Esophagus muscularis mucosa (tissue), 4 donors: ENCODE measurements at regions not wholly inside any gene's neighbourhood (a gene's known extent, or its start where the extent isn't known, plus 50 kb on each side); places are given as distances from the start of the nearest gene placed in this dataset.

ENCODE experiments used
- DNase-seq: peaks from one replicate; pipeline ENCODE4 v3.0.0-alpha.2; 2017; ENCODE audit errors: extremely low spot score
- H3K27ac ChIP-seq, 4 donors: fragments of 200-600 bp; sonication (generic); replicated peaks in 1 of 4; 1 replicate in 3 of 4; 2 replicates in 1 of 4; pipeline ENCODE4 v1.5.1; 2016 to 2019; ENCODE audit warnings: mild to moderate bottlenecking in 1 of 4
- H3K27me3 ChIP-seq, 4 donors: fragments of 200-600 bp; sonication (generic); one replicate each; pipeline versions ENCODE4 v1.5.1 to v1.6.0; 2016 to 2019
- H3K36me3 ChIP-seq, 4 donors: fragments of 200-600 bp; sonication (generic); one replicate each; pipeline ENCODE4 v1.5.1; 2016 to 2019
- H3K4me1 ChIP-seq, 4 donors: fragments of 200-600 bp; sonication (generic); one replicate each; pipeline ENCODE4 v1.5.1; 2016 to 2019
- H3K4me3 ChIP-seq, 4 donors: fragments of 200-600 bp; sonication (generic); 1 replicate in 2 of 4; 2 replicates in 2 of 4; pipeline ENCODE4 v1.5.1; 2016 to 2019; ENCODE audit warnings: mild to moderate bottlenecking in 4 of 4, moderate library complexity in 1 of 4
- H3K9me3 ChIP-seq, 4 donors: fragments of 200-600 bp; sonication (generic); 1 replicate in 3 of 4; 2 replicates in 1 of 4; pipeline ENCODE4 v1.5.1; 2016 to 2019
- CTCF ChIP-seq, 3 experiments: fragments of 200-600 bp in 2 of 3; fragments of 450-650 bp in 1 of 3; sonication (generic) in 2 of 3; IDR thresholded peaks; one replicate each; pipeline ENCODE4 v1.5.1; 2017 to 2019; ENCODE audit warnings: antibody characterized with exemption in 3 of 3, mild to moderate bottlenecking in 2 of 3, moderate library complexity in 1 of 3
- EP300 ChIP-seq: sonication (generic); formaldehyde crosslinking; IDR thresholded peaks from one replicate; pipeline ENCODE4 v1.6.1; 2017; ENCODE audit warnings: antibody characterized with exemption
- POLR2A ChIP-seq: fragments of 450-650 bp; IDR thresholded peaks from one replicate; pipeline ENCODE4 v1.6.1; 2017; ENCODE audit warnings: antibody characterized with exemption, moderate library complexity, mild to moderate bottlenecking, low read depth
- POLR2AphosphoS5 ChIP-seq, 2 donors: sonication (generic); formaldehyde crosslinking; IDR thresholded peaks; one replicate each; pipeline ENCODE4 v1.6.1; 2017; ENCODE audit warnings: antibody characterized with exemption in 2 of 2
- WGBS: methylation state at CpG from one replicate; pipeline ENCODE4 v1.1.5; 2018; 5-methylcytosine and 5-hydroxymethylcytosine counted together
- intact Hi-C: fragments of 100-400 bp; cut with DNase I; formaldehyde crosslinking; loops from one replicate; pipeline ENCODE4 v1.15.1; 2023

- Histone ChIP-seq H3K27me3 (no peaks in the 10 kb centered on the region), H3K9me3 (peaks cover 0 to 5% (median 0%) of the 10 kb centered on the region in 4 donors), H3K27ac (no peak overlapping the region), H3K4me3 (no peak overlapping the region), H3K36me3 (no peaks in the 10 kb centered on the region), H3K4me1 (no peaks in the 10 kb centered on the region)
- no peak for TF ChIP-seq POLR2A
- TF ChIP-seq EP300: no peak
- TF ChIP-seq POLR2AphosphoS5 (IDR thresholded peaks at IDR 0.05): no peak
- TF ChIP-seq CTCF (IDR thresholded peaks at IDR 0.05): no peak
- DNase-seq: no peak
- whole genome bisulfite sequencing: 90% methylated on average over 3 of the region's 3 CpGs
- intact Hi-C loops: no loop called here
These were observed 301.2 kb downstream of the ADGRG6 start for GRCh38 chr6:142602972-142603371.

DNA sequence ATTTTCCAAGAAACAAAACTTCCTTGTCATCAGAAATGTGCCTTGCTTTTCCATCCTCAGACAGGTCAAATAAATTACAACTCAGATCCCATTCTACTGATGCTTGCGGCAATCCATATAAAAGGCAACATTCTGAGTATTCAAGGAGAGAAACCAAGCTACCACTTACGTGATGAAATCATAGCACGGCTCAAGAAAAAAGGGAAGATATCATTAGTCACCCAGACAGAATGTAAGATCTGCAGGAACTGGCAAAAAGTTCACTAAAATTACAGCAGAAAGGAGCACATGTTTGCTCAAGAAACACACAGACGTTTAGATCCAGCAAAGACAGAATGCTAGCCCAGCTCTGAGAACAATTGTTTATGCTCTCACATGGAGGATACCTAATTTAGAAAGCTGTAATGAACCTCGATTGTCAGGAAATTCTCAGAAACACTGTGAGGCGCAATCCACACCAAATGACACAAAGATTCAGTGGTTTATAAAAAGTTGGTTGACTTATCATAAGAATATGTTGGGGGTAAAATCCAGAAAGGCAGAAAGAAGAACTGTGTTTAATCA, 304.2 kb downstream of the ADGRG6 start:
- H3K27me3 ChIP-seq: no peaks in the 10 kb centered on the region
- no peak for DNase-seq
- H3K27ac ChIP-seq: no peak overlapping the region
- 32% methylated on average over 6 of the region's 6 CpGs for WGBS
- H3K4me1 ChIP-seq: no peaks in the 10 kb centered on the region
- H3K4me3 ChIP-seq: no peak overlapping the region
- TF ChIP-seq POLR2A (no peak), CTCF (IDR thresholded peaks at IDR 0.05) (no peak), POLR2AphosphoS5 (IDR thresholded peaks at IDR 0.05) (no peak), EP300 (no peak)
- no peaks in the 10 kb centered on the region for H3K36me3 ChIP-seq
- H3K9me3 ChIP-seq: peaks cover 0 to 5% (median 0%) of the 10 kb centered on the region in 4 donors
- intact Hi-C loops: no loop called here

DNA sequence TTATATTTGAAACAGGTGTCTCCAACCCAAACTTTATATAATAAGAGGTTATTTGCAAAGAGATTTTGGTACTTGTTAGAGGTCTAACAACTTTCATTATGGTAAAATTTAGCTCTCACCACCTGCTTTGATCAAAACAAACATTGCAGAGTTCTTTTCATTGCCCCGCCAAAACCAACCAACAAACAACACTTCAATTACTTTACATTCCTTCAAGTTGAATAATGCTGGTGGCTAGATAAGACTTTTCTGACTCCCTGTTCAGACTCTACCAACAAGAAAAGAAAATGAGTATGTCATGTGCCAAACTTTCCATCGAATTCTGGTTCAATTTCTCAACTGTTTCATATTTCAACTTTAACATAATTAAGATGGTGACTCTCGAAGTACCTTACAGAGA, 311.1 kb downstream of the ADGRG6 start:
- Histone ChIP-seq H3K4me3 (no peak overlapping the region), H3K9me3 (peaks cover 0 to 11% (median 9%) of the 10 kb centered on the region in 4 donors), H3K27me3 (no peaks in the 10 kb centered on the region), H3K4me1 (no peaks in the 10 kb centered on the region), H3K27ac (no peak overlapping the region), H3K36me3 (no peaks in the 10 kb centered on the region)
- TF ChIP-seq POLR2A (no peak), POLR2AphosphoS5 (IDR thresholded peaks at IDR 0.05) (no peak), EP300 (no peak), CTCF (IDR thresholded peaks at IDR 0.05) (no peak)
- DNase-seq: no peak
- intact Hi-C loops: no loop called here
- 83% methylated on average over 3 of the region's 3 CpGs for whole genome bisulfite sequencing

DNA sequence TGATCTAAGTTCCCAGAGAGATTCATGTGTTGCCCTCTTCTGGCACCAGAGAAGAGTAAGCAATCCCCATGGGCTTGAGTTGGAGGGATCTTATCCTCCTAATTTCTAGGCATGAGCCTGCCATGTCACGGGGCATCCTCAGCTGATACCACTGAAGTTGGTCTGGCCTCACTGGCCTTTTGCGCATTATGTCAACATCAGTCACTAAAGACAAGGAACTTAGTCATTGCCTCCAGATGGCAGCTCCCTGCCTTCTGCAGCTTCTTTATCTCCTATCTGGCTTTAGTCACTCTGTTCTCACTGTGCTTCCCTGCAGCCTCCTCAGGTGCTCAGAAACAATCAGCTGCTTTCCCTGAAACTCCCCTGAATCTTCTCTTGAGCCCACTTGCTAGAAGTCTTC, 312.2 kb downstream of the ADGRG6 start:
- H3K36me3 ChIP-seq: no peaks in the 10 kb centered on the region
- 94% methylated on average over 2 of the region's 2 CpGs for WGBS
- TF ChIP-seq EP300: no peak
- no peaks in the 10 kb centered on the region for H3K27me3 ChIP-seq
- DNase-seq: no peak
- H3K4me3 ChIP-seq: no peak overlapping the region
- H3K9me3 ChIP-seq: peaks cover 0 to 11% (median 9%) of the 10 kb centered on the region in 4 donors
- no peaks in the 10 kb centered on the region for H3K4me1 ChIP-seq
- intact Hi-C loops: no loop called here
- no peak overlapping the region for H3K27ac ChIP-seq

DNA sequence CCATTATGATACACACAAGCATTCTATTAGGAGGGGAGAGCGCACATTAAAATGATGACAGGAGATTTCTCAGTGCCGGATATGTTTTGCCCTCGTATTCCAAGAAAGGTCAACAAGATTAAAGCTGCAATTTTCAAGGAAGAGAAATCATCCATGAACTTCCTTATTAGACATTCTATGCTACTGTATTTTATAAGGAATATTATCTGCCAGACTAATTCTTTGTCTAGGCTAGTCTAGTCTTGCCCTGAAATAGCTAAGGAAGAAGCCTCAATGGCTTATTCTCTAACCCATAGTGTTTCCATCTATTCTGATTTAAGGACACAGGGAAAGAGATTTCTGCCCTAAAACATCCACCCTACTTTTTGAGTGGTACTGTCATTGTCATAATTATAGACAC, 315.4 kb downstream of the ADGRG6 start:
- intact Hi-C loops: no loop called here
- H3K9me3 ChIP-seq: peaks cover 0 to 5% (median 4%) of the 10 kb centered on the region in 4 donors
- H3K27ac ChIP-seq: no peak overlapping the region
- no peak for DNase-seq
- H3K27me3 ChIP-seq: no peaks in the 10 kb centered on the region
- no peak overlapping the region for H3K4me3 ChIP-seq
- no peaks in the 10 kb centered on the region for H3K36me3 ChIP-seq
- TF ChIP-seq EP300 (no peak), CTCF (IDR thresholded peaks at IDR 0.05) (no peak), POLR2AphosphoS5 (IDR thresholded peaks at IDR 0.05) (no peak), POLR2A (no peak)
- WGBS: 84% methylated on average over 3 of the region's 3 CpGs
- no peaks in the 10 kb centered on the region for H3K4me1 ChIP-seq
